HG03066 (cell line): ENCODE measurements at regions not wholly inside any gene's neighbourhood (a gene's known extent, or its start where the extent isn't known, plus 50 kb on each side); places are given as distances from the start of the nearest gene placed in this dataset.

ENCODE experiments used
- ATAC-seq: cut with Tn5 transposase; IDR thresholded peaks from one replicate; pipeline ENCODE4 v1.9.1; 2021; ENCODE audit warnings: low read depth; ENCODE audit not compliant: unreplicated experiment

- no peak for ATAC-seq
Measured at GRCh38 chr7:17593819-17594419, 295.5 kb downstream of the AHR start.

- no peak for ATAC-seq
Measured at GRCh38 chr7:17595546-17595945, 297.1 kb downstream of the AHR start.

GRCh38 chr7:17598305-17598704 lies 299.9 kb downstream of the AHR start:
- ATAC-seq = no peak

GRCh38 chr7:17598846-17599245 lies 300.4 kb downstream of the AHR start:
- no peak for ATAC-seq

GRCh38 chr7:17599733-17600339 lies 301.4 kb downstream of the AHR start:
- ATAC-seq = no peak

- no peak for ATAC-seq
Measured at GRCh38 chr7:17600340-17600752, 301.9 kb downstream of the AHR start.

GRCh38 chr7:17601921-17602320 lies 303.5 kb downstream of the AHR start:
- ATAC-seq = no peak

- no peak for ATAC-seq
Measured at GRCh38 chr7:17608114-17608833, 309.8 kb downstream of the AHR start.

- ATAC-seq = no peak
Measured at GRCh38 chr7:17611611-17612010, 313.2 kb downstream of the AHR start.

- no peak for ATAC-seq
Measured at GRCh38 chr7:17613338-17614041, 315.0 kb downstream of the AHR start.

GRCh38 chr7:17617380-17617779 lies 318.9 kb downstream of the AHR start:
- ATAC-seq = no peak

GRCh38 chr7:17617857-17618651 lies 319.6 kb downstream of the AHR start:
- ATAC-seq = no peak

- ATAC-seq = no peak
Measured at GRCh38 chr7:17618652-17618974, 320.2 kb downstream of the AHR start.

GRCh38 chr7:17619196-17619818 lies 320.9 kb downstream of the AHR start:
- ATAC-seq = no peak

GRCh38 chr7:17620566-17620965 lies 319.7 kb downstream of the SNX13 start:
- ATAC-seq = no peak

- no peak for ATAC-seq
Measured at GRCh38 chr7:17622451-17622850, 317.8 kb downstream of the SNX13 start.

GRCh38 chr7:17623546-17624185 lies 316.6 kb downstream of the SNX13 start:
- no peak for ATAC-seq

- ATAC-seq = no peak
Measured at GRCh38 chr7:17624379-17624778, 315.9 kb downstream of the SNX13 start.

GRCh38 chr7:17625043-17625442 lies 315.3 kb downstream of the SNX13 start:
- no peak for ATAC-seq

GRCh38 chr7:17626235-17626634 lies 314.1 kb downstream of the SNX13 start:
- no peak for ATAC-seq
